ENCODE measurements at regions not wholly inside any gene's neighbourhood (a gene's known extent, or its start where the extent isn't known, plus 50 kb on each side); places are given as distances from the start of the nearest gene placed in this dataset.

DNA sequence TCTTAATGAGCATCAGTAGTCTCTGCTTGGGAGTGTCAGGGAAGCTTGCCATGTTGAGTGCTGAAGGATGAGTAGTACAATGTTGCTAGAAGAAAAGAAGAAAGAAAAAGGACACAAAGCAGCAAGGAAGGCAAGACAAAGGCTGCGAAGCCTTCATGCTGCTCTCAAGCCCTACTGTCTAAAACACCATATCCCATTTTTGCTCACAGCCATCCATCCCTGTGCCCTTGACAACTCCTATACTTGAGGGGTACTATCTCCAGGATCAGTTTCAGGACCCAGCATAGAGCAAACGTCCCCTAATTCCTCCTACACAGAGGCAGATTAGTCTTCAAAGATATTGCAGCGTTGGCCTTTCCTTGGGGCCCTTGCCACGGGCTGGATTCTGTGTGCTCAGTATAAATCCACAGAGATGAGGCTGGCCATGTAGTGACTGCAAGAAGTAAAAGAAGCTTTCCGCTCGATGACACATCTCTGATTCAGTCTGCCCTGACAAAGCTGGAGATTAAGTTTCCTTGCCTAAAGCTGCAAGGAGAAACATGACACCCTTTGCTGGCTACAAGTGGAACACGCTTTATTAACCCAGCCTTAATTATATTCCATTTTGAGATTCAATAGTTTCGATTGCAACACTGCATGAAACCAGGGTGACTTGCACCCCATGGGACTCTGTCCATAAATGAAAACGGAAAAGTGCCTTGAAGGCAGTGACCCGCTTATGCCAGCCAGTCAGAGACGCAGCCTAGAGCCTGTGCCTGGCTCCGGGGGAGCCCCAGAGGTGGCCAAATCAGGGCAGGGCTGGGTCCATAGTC, 304.6 kb downstream of the ACTL7B start:
- TF ChIP-seq, protein P1, sequence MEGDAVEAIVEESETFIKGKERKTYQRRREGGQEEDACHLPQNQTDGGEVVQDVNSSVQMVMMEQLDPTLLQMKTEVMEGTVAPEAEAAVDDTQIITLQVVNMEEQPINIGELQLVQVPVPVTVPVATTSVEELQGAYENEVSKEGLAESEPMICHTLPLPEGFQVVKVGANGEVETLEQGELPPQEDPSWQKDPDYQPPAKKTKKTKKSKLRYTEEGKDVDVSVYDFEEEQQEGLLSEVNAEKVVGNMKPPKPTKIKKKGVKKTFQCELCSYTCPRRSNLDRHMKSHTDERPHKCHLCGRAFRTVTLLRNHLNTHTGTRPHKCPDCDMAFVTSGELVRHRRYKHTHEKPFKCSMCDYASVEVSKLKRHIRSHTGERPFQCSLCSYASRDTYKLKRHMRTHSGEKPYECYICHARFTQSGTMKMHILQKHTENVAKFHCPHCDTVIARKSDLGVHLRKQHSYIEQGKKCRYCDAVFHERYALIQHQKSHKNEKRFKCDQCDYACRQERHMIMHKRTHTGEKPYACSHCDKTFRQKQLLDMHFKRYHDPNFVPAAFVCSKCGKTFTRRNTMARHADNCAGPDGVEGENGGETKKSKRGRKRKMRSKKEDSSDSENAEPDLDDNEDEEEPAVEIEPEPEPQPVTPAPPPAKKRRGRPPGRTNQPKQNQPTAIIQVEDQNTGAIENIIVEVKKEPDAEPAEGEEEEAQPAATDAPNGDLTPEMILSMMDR (IDR thresholded peaks at IDR 0.05): no peak
- TF ChIP-seq POLR2A (IDR thresholded peaks at IDR 0.05): no peak
